Prostate gland (tissue), 2 donors: ENCODE measurements at regions not wholly inside any gene's neighbourhood (a gene's known extent, or its start where the extent isn't known, plus 50 kb on each side); places are given as distances from the start of the nearest gene placed in this dataset.

Source experiments
- POLR2A ChIP-seq: fragments of 450-650 bp; IDR thresholded peaks from one replicate; pipeline ENCODE4 v1.6.1; 2016; ENCODE audit warnings: antibody characterized with exemption, mild to moderate bottlenecking
- POLR2AphosphoS5 ChIP-seq: sonication (generic); formaldehyde crosslinking; IDR thresholded peaks from one replicate; pipeline ENCODE4 v1.6.1; 2017; ENCODE audit warnings: antibody characterized with exemption
- TF ChIP-seq, protein P1 (sequence below), 4 experiments: fragments of 200-600 bp in 2 of 4; fragments of 450-650 bp in 2 of 4; sonication (generic) in 2 of 4; IDR thresholded peaks; 1 replicate in 3 of 4; 2 replicates in 1 of 4; pipeline ENCODE4 v1.5.1; 2016 to 2019; ENCODE audit warnings: antibody characterized with exemption in 4 of 4, mild to moderate bottlenecking in 2 of 4, moderate library complexity in 2 of 4

- TF ChIP-seq, protein P1, sequence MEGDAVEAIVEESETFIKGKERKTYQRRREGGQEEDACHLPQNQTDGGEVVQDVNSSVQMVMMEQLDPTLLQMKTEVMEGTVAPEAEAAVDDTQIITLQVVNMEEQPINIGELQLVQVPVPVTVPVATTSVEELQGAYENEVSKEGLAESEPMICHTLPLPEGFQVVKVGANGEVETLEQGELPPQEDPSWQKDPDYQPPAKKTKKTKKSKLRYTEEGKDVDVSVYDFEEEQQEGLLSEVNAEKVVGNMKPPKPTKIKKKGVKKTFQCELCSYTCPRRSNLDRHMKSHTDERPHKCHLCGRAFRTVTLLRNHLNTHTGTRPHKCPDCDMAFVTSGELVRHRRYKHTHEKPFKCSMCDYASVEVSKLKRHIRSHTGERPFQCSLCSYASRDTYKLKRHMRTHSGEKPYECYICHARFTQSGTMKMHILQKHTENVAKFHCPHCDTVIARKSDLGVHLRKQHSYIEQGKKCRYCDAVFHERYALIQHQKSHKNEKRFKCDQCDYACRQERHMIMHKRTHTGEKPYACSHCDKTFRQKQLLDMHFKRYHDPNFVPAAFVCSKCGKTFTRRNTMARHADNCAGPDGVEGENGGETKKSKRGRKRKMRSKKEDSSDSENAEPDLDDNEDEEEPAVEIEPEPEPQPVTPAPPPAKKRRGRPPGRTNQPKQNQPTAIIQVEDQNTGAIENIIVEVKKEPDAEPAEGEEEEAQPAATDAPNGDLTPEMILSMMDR (IDR thresholded peaks at IDR 0.05): no peak
- TF ChIP-seq POLR2A (no peak), POLR2AphosphoS5 (no peak)
These were observed 253.9 kb upstream of the EGLN3 start for GRCh38 chr14:34204774-34205173.
